ENCODE measurements at regions not wholly inside any gene's neighbourhood (a gene's known extent, or its start where the extent isn't known, plus 50 kb on each side); places are given as distances from the start of the nearest gene placed in this dataset.

DNA sequence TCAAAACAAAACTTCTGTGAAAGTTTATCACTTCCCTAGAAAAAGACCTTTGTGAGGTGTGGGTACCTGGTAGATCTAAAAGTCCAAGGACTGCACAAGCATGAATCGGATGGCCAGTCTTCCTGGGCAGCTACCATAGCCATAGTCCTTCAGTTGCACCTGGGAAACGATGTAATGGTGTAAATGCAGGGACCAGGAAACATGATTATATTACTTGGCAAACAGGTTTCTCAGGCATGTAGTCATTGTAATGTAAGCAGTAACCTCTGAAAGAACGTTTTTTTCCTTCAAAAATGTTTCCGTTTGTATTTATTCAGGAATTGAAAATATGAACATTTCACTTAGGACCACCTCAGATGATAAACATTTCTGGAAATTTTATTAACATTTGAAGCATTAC lies 433.4 kb downstream of the DTWD2 start:
- TF ChIP-seq, protein P1, sequence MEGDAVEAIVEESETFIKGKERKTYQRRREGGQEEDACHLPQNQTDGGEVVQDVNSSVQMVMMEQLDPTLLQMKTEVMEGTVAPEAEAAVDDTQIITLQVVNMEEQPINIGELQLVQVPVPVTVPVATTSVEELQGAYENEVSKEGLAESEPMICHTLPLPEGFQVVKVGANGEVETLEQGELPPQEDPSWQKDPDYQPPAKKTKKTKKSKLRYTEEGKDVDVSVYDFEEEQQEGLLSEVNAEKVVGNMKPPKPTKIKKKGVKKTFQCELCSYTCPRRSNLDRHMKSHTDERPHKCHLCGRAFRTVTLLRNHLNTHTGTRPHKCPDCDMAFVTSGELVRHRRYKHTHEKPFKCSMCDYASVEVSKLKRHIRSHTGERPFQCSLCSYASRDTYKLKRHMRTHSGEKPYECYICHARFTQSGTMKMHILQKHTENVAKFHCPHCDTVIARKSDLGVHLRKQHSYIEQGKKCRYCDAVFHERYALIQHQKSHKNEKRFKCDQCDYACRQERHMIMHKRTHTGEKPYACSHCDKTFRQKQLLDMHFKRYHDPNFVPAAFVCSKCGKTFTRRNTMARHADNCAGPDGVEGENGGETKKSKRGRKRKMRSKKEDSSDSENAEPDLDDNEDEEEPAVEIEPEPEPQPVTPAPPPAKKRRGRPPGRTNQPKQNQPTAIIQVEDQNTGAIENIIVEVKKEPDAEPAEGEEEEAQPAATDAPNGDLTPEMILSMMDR (IDR thresholded peaks at IDR 0.05 in 8 of 11, conservative IDR thresholded peaks at IDR 0.05 in 3 of 11), result no peak
- no peak for TF ChIP-seq POLR2A (IDR thresholded peaks at IDR 0.05)

All from spleen (tissue), 7 donors.